H1 (cell line): ENCODE measurements at regions not wholly inside any gene's neighbourhood (a gene's known extent, or its start where the extent isn't known, plus 50 kb on each side); places are given as distances from the start of the nearest gene placed in this dataset.

Experiments used
- CBX8 ChIP-seq: fragments of 300-800, 300-1000 bp; sonication (generic); IDR thresholded peaks from 2 replicates; pipeline ENCODE4 v1.7.1; 2016; ENCODE audit warnings: low read depth, low read length, borderline replicate concordance
- EP300 ChIP-seq, 2 experiments: IDR thresholded peaks; 1 replicate in 1 of 2; 2 replicates in 1 of 2; pipeline ENCODE4 v1.6.1; 2011 to 2012; ENCODE audit warnings: low read depth in 2 of 2, low read length in 2 of 2, mild to moderate bottlenecking in 2 of 2, borderline replicate concordance in 1 of 2, inconsistent platforms in 1 of 2, moderate library complexity in 1 of 2
- EZH2 ChIP-seq: fragments of 200-600 bp; sonication (generic); IDR thresholded peaks from 2 replicates; pipeline ENCODE4 v1.7.1; 2012; ENCODE audit warnings: low read depth, mild to moderate bottlenecking, moderate library complexity, low read length, inconsistent platforms; ENCODE audit not compliant: severe bottlenecking
- JUND ChIP-seq: IDR thresholded peaks from 2 replicates; pipeline ENCODE4 v1.6.1; 2011; ENCODE audit warnings: mild to moderate bottlenecking, improper control_type of control experiment, low read length
- POLR2A ChIP-seq, 2 experiments: IDR thresholded peaks; 1 replicate in 1 of 2; 2 replicates in 1 of 2; pipeline ENCODE4 v1.6.1; 2011; ENCODE audit warnings: low read depth in 2 of 2, low read length in 2 of 2, mild to moderate bottlenecking in 2 of 2; ENCODE audit errors: control extremely low read depth in 1 of 2
- POLR2AphosphoS5 ChIP-seq: IDR thresholded peaks from 2 replicates; pipeline ENCODE4 v1.6.1; 2011; ENCODE audit warnings: low read depth, low read length
- RAD21 ChIP-seq, 2 experiments: IDR thresholded peaks in 1 of 2; conservative IDR thresholded peaks in 1 of 2; 2 replicates each; pipeline ENCODE4 v1.6.1; 2011; ENCODE audit warnings: low read depth in 2 of 2, low read length in 2 of 2, improper control_type of control experiment in 1 of 2, inconsistent platforms in 1 of 2, mild to moderate bottlenecking in 1 of 2, moderate library complexity in 1 of 2
- RFX5 ChIP-seq: IDR thresholded peaks from 2 replicates; pipeline ENCODE4 v1.6.1; 2011; ENCODE audit warnings: low read depth, low read length, improper control_type of control experiment, borderline replicate concordance
- SP1 ChIP-seq: IDR thresholded peaks from 2 replicates; pipeline ENCODE4 v1.6.1; 2011; ENCODE audit warnings: low read depth, low read length
- TAF1 ChIP-seq: IDR thresholded peaks from 2 replicates; pipeline ENCODE4 v1.6.1; 2011; ENCODE audit warnings: mild to moderate bottlenecking, low read depth, low read length
- TEAD4 ChIP-seq: IDR thresholded peaks from 2 replicates; pipeline ENCODE4 v1.6.1; 2012; ENCODE audit warnings: low read depth, low read length, inconsistent platforms, mixed read lengths
- TF ChIP-seq, protein P1 (sequence below), 3 experiments: IDR thresholded peaks; 1 replicate in 2 of 3; 2 replicates in 1 of 3; pipeline versions ENCODE4 v1.5.1 to v1.6.1; 2011; ENCODE audit warnings: low read length in 3 of 3, mild to moderate bottlenecking in 3 of 3, inconsistent platforms in 2 of 3, low read depth in 1 of 3, moderate library complexity in 1 of 3; ENCODE audit not compliant: insufficient read depth in 1 of 3; ENCODE audit errors: control extremely low read depth in 1 of 3

DNA sequence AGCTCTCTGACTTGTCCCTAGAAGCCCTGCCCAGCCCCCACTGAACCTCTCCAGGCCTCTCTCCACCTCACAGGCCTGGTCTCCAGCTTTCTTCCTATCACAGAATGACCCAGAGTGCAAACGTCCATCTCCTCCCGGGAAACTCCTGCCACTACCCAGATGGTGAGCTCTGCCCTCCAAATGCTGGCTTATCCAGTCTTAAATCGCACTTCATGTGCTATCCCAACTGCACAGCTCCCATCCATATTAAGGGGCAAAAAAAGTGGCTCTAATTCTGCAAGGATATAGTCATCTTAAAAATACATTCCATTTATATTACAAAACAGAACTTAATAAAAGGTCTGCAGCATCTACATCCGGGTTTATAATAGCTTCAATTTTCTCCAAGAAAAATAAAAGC is 70.8 kb upstream of the CDC42EP3 start:
- TF ChIP-seq EZH2 (no peak), POLR2AphosphoS5 (no peak), RFX5 (no peak), TEAD4 (no peak), JUND (no peak), POLR2A (IDR thresholded peaks at IDR 0.05; ENCODE audit: control extremely low read depth in 1 of 2, low read depth in 2 of 2, low read length in 2 of 2) (no peak), CBX8 (no peak), EP300 (IDR thresholded peaks at IDR 0.05; ENCODE audit: borderline replicate concordance in 1 of 2, low read depth in 2 of 2, low read length in 2 of 2) (no peak), SP1 (no peak), TAF1 (no peak), RAD21 (IDR thresholded peaks at IDR 0.05 in 1 of 2, conservative IDR thresholded peaks at IDR 0.05 in 1 of 2; ENCODE audit: low read depth in 2 of 2, low read length in 2 of 2) (no peak)
- TF ChIP-seq, protein P1, sequence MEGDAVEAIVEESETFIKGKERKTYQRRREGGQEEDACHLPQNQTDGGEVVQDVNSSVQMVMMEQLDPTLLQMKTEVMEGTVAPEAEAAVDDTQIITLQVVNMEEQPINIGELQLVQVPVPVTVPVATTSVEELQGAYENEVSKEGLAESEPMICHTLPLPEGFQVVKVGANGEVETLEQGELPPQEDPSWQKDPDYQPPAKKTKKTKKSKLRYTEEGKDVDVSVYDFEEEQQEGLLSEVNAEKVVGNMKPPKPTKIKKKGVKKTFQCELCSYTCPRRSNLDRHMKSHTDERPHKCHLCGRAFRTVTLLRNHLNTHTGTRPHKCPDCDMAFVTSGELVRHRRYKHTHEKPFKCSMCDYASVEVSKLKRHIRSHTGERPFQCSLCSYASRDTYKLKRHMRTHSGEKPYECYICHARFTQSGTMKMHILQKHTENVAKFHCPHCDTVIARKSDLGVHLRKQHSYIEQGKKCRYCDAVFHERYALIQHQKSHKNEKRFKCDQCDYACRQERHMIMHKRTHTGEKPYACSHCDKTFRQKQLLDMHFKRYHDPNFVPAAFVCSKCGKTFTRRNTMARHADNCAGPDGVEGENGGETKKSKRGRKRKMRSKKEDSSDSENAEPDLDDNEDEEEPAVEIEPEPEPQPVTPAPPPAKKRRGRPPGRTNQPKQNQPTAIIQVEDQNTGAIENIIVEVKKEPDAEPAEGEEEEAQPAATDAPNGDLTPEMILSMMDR (IDR thresholded peaks at IDR 0.05; ENCODE audit: control extremely low read depth in 1 of 3, insufficient read depth in 1 of 3, low read depth in 1 of 3, low read length in 3 of 3): no peak
